GM18502 (cell line): ENCODE measurements at regions not wholly inside any gene's neighbourhood (a gene's known extent, or its start where the extent isn't known, plus 50 kb on each side); places are given as distances from the start of the nearest gene placed in this dataset.

ENCODE experiments used
- ATAC-seq: cut with Tn5 transposase; IDR thresholded peaks from one replicate; pipeline ENCODE4 v1.9.1; 2021; ENCODE audit warnings: mild to moderate bottlenecking; ENCODE audit not compliant: unreplicated experiment, poor library complexity

DNA sequence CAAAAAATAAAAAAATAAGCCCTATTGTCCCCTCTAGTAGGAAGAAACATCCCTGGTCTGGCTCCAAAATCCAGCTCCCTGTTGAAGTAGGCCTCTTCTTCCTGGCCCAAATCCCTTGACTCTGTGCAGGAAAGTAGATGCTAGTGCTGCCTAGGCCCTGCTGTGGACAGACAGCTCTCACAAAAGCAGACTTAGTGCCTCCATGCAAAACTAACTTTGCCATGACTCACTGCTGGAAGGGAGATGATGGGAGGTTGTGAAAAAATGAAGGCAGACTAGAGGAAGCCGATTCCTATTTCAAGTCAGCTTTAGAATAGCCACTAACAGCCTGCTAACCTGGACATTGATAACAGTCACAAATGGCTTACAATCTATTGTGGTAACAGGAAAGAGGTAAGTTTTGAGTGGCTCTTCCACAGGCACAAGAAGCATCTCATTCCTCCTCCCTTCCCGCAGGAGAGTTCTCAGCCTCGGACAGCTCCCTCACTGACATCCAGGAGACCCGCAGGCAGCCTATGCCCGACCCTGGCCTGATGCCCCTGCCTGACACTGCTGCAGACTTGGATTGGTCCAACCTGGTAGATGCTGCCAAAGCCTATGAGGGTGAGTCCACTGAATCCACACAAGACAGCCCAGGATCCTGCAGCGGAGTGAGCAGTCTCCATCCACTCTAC lies 198.9 kb upstream of the RGS6 start:
- no peak for ATAC-seq

DNA sequence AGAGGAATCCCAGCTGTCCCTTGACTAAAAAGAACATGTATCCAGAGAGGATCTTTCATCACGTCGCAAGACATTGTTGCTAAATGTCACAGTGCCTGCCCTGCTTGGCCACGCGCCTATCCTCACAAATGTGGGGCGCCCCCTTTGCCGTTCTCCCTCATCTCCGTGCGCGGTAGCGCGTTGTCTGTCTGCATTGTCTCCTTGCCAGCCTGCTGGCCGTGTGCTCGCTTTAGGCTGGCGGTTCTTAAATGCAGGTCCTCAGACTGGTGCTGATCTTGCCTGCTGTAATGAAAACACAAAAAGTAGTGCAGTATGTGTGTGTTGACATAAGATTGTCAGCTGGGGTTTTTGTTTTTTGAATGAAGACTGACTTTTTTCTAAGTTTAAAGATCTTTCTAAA lies 198.2 kb upstream of the RGS6 start:
- ATAC-seq = no peak

DNA sequence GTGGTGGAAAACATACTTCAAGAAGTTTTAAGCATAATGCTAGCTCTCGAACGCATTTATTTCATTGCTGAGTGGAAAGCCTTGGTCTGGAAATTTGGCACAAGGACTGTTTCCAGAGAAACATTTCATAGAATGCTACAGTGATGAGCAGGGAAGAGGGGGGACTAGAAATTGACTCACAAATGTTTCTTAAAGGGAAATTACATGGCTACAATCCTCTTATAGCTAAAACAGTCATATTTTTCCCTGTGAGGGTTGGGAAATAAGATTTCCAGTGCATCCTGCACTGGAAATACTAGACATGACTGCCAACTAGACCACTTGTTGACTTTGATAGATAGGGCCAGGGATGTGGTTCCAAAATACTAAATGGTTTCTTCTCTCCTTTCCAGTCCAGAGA lies 197.3 kb upstream of the RGS6 start:
- no peak for ATAC-seq

DNA sequence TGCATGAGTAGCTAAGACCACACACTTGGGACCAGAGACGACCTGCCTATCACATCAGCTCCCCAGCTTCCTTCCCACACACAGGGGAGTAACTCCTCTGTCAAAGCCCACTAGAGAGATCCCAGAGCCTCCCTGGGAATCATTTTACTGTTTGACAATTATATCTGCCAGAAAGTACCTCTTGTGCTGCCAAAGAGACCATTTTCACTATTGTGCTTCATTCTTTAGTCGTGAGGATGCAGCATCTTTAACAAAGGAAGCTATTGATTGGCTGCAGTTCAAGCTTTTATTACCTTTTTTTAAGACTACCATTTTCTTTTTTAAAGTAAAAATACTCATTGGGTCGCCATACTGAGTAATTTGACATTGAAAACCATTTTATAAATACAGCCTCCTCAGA lies 194.5 kb upstream of the RGS6 start:
- ATAC-seq = no peak

DNA sequence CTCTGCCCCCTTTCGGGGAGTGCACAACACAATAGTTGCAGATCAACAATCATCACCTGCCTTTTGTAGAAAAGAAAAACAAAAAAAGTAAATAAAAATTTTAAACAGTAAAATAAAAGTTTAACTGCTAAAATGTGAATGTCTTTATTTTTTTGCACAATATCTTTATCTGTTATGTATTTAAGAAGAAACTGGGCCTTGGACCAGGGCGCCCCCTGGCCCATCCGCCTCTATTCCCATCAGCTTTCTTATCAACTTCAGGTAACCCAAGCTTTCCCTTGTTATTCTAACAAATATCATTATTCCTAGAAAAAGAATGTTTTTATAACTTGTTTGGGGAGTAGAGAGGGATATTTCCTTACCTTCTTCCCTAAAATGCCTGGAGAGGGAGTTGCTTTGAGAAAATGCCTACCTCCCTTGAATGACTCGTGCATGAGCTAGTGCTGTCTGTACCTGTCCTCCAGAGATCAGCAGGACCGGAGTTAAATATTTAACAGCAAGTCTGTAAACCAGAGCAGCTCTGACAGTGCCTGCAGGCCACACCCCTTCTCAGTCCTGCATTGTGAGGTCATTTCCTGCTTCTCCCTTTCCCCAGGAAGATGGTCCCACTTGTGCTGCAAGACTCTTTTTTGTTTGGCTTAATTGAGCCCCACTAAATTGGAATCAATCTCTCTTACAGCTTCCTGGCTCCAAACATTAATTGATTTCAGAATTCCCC lies 192.8 kb upstream of the RGS6 start:
- ATAC-seq = no peak

DNA sequence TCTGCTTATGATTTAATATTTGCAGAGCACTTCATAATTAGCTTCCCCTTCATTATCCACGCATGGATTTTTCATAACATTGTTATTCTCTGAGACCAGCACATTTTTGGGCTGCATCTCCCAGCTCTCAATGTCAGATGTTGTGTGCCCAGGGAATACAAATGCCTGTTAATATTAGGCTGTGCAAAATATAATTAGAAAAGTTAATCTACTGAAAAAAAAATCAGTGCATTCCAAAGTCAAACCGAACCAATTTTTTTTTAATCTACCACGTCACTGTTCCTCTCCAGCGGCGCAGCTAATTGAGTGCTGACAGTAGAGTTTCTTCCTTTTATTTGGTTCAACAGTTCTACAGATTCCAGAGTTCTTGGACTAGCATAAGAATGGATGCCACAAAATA lies 191.0 kb upstream of the RGS6 start:
- no peak for ATAC-seq

DNA sequence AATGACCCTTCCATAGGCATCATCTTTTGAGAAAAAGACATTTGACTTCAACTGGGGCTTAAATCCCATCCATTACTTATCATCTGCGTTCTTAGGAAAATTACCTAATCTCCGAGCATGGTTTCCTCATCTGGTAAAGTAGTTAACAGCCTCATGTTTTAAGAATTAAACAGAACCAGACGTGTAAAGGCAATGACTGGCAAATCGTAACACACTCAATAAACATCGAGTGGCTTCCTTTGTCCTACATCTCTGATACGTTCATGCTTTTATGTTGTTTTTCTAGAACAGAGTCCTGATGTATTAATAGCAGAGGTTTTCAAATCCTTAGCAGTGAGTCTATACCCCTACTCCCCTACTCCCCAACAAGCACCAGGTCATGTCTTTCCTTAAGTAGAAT lies 189.7 kb upstream of the RGS6 start:
- ATAC-seq = no peak

DNA sequence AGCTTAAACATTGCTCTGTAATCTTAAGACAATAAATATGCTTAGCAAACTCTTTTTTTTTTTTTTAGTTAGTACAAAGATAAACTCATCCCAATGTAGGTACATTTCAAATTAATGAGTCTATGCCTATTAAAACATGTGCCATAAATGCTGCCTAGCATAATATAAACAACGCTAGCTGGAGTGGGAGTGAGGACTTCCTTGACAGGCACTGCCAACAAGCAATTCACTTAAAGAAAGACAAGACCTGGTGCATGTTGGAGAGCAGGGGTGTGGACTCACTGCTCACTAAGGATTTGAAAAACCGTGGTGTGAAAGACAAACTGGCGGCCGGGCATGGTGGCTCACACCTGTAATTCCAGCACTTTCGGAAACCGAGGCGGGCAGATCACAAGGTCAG lies 187.2 kb upstream of the RGS6 start:
- ATAC-seq = no peak

DNA sequence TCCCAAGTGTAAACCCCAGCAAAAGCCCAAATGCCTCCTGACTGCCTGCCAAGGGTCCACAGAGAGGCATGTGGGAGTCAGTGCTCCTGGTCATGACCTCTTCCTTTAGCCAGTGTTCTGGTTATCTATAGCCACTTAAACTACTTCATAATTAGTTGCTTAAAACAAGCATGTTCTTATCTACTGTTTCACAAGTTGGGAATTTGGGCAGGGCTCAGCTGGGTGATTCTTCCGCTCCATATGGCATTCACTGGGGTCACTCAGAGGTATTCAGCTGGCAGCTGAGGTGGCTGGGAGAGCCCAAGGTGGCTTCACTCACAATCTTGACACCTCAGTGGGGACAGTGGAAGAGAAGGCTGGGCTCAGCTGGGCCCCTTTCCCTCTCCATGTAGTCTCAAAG lies 184.0 kb upstream of the RGS6 start:
- ATAC-seq = no peak

DNA sequence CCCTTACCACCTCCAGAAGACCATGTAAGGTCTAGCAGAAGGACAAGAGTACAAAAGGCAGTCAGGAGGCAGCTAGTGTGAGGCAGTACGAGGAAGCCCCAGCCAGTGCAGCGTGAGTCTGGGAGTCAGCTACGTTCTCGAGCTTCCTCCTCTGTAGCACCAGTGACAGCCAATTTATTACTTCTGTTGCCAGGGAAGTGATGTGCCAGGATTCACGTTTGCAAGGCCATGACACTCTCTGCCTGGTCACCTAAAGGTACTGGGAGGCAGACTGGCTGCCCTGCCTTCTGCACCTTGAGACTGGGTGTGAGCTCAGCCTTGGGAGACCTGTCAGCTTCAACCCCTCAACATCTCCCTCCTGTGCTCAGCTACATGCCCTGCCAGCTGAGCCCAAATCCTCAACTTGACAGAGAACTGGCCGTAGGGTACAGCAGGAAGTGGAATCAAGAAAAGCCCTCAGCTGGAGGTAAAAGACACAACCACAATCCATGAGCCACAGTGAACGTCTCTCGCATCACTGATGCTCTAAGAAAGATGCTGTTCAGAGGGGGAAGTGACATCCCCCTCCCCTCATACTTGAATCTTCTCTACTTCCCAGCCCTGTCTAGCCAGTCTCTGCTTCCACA lies 182.5 kb upstream of the RGS6 start:
- no peak for ATAC-seq

DNA sequence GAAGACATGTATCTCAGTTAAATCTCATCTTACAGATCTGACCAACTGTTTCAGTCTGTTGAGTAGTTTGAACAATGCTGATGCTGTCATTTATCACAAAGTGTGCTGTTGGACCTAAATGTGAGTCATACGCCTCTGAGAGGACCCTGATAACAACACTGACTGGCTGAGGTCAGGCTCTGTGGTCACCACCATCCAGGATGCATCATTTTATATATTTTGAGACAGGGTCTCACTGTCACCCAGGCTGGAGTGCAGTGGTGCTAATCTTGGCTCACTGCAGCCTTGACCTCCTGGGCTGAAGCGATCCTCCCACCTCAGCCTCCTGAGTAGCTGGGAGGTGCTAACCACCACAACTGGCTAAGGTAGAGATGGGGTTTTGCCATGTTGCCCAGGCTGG lies 181.0 kb upstream of the RGS6 start:
- ATAC-seq = no peak

DNA sequence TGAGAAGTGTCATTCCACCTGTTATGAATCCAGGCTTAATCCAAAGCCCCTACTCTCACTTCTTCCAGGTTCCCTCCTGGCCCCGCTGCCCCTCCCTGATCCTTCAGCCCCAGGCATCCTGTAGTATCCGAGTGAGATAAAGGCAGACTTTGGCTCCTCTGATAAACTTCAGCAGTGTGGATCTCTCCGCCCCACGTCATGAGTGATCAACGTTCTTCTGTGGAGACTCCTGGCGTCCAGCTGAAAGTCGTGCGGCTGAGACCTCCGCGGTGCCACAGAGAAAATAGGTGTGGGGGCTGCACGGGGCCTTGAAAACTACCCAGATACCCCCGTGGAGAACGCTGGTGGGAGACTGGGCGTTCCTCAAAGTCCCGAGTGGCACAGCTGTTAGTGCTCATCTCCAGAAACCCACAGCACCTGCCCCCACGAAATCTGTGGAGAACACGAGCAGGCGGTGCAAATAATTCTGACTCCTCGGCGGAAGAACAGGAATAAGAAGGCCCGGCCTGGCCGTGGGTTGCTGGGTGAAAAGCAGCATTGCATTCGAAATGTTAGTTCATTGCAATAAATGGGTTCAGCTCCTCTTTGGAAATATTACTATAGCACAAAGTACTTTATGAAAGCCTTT lies 180.0 kb upstream of the RGS6 start:
- no peak for ATAC-seq

DNA sequence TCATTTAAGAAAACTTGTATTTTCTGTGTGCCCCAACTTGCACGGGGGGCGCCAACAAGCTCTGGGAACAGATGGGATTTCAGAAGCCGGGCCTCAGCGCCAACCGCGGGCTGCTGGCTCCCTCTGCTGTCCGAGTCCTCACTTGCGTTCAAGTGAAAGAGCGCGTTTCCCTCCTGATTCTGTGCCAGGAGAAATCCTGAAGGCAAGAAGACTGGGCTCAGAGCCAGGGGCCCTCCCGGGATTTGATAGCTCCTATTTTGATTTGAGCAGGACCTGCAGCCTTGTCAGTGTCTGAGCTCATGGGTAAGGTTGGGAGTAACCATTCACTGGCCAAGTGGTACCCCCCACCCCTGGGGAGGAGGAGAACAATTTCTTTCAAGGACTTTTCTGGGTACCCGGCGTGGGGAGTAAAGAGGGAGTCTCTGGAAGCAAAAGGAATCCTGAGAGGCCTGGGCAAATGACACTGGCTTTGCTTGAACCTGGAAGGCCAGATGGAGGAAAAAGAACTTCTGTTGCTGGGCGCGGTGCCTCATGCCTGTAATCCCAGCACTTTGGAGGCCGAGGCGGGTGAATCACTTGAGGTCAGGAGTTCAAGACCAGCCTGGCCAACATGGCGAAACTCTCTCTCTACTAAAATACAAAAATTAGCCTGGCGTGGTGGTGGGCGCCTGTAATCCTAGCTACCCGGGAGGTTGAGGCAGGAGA lies 179.0 kb upstream of the RGS6 start:
- ATAC-seq = no peak

DNA sequence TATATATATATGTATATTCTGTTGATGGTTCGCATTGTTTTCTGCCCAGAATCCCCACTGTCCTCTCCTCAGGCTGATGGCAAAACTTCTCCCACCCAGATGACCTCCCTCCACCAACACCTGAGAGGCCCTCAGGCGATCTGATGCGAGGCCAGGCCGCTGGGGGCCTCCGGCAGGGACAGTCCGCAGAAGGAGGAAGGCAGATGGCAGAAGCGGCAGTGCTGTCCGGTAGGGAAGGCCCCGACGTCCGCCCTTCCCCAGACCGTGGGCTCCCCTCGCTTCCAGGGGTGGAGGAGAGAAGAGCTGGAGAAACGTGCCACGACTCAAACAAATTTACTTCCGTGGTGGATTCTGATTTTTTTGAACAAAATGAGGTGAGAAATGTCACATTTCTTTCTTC lies 178.3 kb upstream of the RGS6 start:
- ATAC-seq = no peak

DNA sequence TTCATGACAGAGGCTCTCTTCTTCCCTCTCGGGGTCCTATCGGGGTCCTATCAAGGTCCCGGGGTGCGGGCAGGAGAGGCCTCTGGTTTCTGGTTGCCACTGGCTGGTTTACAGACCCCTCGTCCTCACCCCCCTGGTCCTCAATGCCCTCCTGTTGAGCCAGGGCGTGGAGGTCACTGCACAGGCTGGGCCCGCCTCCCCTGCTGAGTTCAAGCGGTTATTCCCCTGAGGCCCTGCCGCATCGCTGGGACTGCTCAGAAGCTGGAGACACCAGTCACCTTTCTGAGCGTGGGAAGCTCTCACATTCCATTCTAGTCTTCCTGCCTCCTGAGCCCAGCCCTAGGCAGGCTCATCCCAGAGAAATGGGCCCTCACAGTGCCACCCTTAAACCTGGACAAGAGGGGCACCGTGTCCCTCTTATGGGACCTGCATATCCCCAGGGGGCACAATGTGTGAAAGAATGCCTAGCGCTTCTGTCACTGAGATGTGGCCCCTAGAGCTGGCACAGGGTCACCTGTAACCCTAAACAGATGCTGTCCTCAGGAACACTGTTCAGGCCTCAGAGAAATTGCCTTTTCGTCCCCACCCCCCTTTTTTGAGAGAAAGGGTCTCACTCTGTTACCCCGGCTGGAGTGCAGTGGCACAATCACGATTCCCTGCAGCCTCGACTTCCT lies 177.7 kb upstream of the RGS6 start:
- ATAC-seq = no peak

DNA sequence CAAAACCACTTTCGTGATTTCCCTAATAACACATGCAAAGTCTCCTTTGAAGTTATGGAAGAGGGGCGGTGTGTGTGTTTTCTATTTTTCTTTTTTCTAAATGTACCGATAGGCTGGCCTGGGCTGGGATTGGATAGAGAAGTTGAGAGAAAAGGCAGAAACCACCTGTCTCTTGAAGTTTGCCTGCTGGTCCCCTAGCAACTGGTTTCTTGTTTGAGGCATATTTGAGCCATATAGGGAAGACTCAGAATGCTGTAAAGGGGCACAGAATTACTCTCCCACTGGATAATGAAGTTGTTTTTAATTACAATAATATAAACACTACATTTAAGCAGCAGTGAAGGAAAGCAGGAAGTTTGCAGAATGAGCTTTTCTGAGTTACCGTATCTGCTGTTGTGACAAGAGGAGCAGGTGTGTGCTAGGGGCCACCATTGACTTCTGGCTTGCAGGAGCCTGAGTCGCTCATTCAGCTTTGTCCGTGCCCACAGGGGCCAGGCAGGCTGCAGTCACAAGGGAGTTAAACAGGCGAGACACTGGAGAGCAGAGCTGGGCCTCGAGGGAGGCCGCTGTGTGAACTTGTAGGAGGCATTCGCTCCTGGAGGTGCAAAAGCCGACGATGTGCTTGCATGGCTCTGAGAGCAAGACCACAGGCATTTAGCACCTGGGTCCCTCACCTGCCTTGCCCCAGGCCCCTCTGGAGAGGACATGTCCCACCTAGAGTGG lies 173.8 kb upstream of the RGS6 start:
- ATAC-seq = no peak

DNA sequence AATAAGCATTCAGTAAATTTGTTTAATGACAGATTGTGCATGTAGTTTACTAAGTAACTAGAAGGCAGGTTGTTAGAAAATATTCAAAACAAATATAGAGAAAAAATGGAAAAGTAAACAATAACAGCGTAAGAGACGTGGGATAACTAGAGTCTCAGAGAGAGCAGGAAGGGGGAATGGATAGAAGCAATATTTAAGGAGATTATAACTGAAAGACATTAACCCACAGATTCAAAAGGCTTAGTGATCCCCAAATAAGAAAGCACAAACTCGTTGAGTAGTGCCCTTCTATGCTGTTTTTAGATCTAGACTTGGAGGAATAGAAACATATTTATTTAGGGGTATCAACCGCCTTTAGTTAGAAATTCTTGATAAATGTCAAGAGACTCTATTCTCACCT lies 169.7 kb upstream of the RGS6 start:
- ATAC-seq = no peak

DNA sequence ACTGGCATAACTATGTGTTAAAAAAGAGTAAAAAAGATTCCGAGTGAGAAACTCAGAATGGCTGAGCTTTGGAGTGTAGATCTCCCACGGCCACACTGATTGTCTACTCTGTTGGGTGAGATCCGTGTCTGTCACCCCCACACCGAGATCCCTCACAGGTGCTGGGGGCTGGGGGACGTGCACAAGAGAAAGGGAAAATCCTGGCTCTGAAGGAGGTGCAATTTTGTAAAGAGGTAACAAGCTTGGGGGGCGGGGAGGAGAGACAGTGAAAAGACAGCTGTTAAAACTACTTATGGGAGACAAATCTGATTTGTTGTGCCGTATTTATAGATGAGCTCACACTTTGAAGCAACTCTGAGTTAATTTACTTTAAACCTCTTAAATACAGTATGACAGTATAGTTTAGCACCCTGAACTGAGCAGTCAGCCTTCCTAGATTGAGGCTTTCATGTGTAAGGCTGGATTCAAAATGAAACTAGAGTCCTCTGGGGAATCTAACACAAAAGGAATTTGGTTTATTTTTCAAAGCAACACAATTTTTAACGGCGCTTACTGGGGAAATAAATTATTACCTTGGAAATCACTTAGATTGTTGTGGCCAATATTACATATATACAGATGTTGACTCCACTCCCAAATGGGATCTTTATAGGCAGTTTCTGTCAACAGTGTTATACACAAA lies 167.4 kb upstream of the RGS6 start:
- no peak for ATAC-seq

DNA sequence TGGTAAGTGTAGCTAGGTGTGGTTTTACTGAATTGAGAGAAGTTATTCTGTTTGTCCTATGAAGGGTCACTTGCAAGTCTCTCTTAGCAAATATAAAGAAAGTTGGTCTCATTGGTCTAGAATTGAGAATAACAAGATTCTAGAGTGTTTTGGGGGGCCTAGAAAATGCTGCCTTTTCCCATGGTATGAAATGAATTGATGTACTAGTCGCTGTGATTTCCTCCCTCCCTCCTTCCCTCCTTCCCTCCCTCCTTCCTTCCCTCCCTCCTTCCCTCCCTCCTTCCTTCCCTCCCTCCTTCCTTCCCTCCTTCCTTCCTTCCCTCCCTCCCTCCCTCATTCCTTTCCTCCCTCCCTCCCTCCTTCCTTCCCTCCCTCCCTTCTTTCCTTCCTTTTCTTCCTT lies 166.7 kb upstream of the RGS6 start:
- ATAC-seq = no peak
